ENCODE measurements at regions not wholly inside any gene's neighbourhood (a gene's known extent, or its start where the extent isn't known, plus 50 kb on each side); places are given as distances from the start of the nearest gene placed in this dataset.

DNA sequence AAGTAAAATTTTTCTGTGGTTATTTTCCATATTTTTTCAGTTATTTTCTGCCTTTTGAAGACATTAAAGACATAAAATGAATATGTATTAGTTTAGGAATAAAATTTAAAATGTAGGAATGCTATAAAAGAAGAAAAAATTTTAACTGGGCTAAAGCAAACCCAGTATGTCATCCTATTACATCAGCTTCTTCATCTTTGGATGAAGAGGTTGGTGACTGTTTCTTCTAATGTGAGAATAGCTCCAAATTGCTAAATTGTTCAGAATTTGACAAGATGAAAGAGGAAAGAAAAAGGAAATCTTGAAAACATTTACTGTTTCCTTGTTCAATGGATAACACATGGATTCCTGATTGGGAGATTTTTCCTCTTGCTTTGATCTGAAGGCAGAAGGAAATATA lies 52.7 kb upstream of the PZP start:
- TF ChIP-seq, protein P1, sequence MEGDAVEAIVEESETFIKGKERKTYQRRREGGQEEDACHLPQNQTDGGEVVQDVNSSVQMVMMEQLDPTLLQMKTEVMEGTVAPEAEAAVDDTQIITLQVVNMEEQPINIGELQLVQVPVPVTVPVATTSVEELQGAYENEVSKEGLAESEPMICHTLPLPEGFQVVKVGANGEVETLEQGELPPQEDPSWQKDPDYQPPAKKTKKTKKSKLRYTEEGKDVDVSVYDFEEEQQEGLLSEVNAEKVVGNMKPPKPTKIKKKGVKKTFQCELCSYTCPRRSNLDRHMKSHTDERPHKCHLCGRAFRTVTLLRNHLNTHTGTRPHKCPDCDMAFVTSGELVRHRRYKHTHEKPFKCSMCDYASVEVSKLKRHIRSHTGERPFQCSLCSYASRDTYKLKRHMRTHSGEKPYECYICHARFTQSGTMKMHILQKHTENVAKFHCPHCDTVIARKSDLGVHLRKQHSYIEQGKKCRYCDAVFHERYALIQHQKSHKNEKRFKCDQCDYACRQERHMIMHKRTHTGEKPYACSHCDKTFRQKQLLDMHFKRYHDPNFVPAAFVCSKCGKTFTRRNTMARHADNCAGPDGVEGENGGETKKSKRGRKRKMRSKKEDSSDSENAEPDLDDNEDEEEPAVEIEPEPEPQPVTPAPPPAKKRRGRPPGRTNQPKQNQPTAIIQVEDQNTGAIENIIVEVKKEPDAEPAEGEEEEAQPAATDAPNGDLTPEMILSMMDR (conservative IDR thresholded peaks at IDR 0.05; ENCODE audit: low read depth, low read length), result no peak
- TF ChIP-seq POLR2A (IDR thresholded peaks at IDR 0.05; ENCODE audit: low read depth, low read length) (no peak), BHLHE40 (IDR thresholded peaks at IDR 0.05; ENCODE audit: low read depth, low read length) (no peak), RAD21 (IDR thresholded peaks at IDR 0.05; ENCODE audit: low read length) (no peak), MAZ (IDR thresholded peaks at IDR 0.05; ENCODE audit: borderline replicate concordance, low read depth, low read length) (no peak), RCOR1 (IDR thresholded peaks at IDR 0.05; ENCODE audit: insufficient replicate concordance, low read length) (no peak), NFE2L2 (IDR thresholded peaks at IDR 0.05; ENCODE audit: low read depth, low read length) (no peak), MXI1 (IDR thresholded peaks at IDR 0.05; ENCODE audit: borderline replicate concordance, low read depth, low read length) (no peak)
